Activated CD8-positive, alpha-beta memory T cell treated with anti-CD3 and anti-CD28 coated beads, Interleukin-2, amount 50 U/mL, for 24 hours (primary cell): ENCODE measurements at regions not wholly inside any gene's neighbourhood (a gene's known extent, or its start where the extent isn't known, plus 50 kb on each side); places are given as distances from the start of the nearest gene placed in this dataset.

Source experiments
- DNase-seq: peaks from one replicate; pipeline ENCODE4 v3.0.0-alpha.2; 2020; ENCODE audit errors: extremely low read depth

DNA sequence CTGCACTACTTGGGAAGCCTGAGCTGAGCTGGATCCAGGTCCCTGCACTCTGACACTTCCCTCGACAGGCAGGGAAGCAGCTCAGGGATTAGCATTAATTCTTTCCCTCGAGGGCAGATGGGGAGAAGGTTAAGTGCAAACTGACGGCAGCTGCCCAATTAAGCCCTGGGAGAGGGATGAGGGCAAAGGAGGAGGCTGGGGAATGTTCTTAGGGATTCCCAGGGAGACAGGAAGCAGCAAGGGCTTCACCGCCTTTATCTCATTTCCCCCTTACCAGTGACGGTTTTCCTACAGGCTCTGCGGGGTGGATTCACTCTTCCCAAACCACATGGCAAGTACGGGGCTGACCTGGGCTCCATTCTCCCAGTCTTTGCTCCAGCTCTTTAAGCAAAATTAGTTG lies 519.0 kb upstream of the PROK2 start:
- DNase-seq, result no peak

DNA sequence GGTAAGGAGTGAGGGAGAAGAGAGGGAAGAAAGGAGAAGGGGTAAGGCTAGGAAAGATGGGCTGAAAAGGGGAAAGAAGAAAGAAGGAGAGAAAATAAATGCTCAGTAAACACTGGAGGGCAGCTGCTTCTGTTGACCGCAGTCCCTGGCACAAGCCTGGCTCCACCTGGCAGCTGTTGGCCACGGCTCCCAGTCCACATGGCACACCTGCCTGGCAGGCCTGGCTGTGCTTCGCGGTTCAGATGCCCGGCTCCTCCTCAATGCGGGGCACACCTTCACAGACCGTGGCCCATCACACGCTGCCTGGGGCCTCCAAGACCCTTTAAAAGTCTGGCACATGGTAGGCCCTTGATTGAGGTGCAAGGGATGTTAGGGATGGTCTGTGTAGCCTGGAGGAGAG lies 516.8 kb upstream of the PROK2 start:
- DNase-seq, result no peak

DNA sequence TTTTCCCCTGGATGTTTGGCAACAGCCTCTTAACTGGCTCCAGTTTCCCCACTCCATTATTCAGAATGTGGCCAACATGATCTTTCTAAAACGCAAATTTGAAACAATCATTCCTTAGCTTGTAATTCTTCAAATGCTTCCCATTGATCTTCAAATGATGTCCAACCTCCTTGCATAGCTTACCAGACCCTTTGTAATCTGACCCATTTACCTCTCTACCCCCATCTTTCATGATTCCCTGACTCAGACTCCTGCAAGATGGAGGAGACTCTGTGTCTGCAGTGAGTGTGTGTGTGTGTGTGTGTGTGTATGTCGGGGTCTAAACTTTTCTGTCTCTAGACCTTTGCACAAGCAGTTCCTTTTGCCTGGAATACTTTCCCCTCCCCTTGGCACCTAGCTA lies 515.7 kb upstream of the PROK2 start:
- no peak for DNase-seq

DNA sequence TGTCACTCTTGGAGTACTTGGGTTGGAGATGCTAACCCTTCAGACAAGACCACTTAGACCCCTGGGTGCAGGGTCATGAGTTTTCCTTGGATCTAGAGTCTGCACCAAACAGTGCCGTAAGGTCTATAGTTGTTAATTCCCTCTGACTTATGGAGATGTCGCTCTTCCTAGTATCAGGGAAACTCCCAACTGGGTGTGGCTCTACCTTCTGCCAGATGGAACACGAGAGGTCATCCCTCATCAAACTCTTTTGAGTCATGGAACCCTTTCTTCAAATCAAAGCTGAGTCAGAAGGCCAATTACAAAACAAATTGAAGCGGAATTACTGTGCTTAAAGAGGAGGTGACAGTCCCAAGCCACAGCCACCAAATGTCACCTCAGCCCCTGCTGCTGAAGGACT lies 514.9 kb upstream of the PROK2 start:
- no peak for DNase-seq

DNA sequence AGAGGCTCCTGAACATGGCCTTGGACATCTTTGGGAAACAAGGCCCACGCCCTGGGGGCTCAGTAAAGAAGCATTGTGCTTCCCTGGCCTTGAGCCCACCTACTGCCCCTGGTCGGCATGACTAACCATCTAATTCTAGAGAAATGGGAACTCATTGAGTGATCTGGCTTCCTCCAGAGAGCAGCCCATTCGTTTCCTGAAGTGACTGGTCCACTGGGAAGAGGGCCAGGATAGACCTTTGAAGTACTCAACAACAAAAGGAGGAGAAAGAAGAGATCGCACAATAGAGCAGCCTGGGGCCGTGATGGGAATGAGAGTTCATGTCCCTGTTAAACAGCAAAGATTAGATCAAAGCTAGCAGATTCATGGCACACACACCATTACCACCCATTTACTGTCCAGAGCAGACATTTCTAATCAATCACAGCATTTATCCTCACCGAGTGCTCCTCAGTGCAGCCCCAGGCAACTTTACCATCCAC lies 514.4 kb upstream of the PROK2 start:
- no peak for DNase-seq

DNA sequence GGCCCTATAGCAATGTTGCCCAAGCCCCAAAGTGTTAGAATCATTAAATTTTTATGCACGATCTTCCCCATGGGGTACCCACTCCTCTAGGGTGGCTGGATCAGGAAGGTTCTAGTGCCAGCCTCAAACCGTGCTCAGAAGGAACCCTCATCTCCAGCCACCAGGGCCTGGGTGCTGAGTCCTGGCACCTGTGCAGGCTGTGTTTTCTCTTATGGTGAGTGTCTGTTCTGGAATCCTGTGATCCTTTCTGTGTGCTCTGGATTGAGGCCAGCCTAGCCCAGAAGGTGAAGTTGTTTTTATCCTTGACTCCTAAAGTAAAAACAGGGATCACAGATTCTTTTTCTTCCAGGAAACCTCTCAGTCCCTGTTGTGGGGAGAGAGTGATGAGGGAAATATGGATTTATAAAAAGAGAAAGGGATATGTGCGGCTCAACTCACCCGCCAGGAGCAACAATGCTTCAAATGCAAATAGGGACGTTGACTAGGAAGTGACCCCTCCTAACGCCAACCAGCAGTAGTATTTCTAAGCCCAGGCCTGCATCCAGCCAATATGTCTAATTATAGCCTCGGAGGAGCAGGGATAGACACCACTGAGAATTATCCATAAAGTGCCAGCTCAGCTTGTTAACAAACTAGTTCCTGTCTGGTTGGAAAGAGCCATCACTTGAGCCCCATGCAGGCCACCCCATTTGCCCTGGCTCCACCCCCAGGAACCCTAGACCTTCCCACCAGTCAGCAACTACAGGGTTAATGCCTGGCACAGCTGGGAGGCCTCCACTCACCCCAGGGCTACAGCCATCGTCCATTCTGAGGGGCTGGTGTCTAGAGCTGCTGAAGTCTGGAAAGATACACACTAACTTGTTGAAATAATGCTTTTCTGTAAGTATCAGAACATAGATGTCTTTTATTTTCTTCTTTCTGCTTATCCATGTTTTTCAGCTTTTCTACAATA lies 513.5 kb upstream of the PROK2 start:
- DNase-seq, result no peak

DNA sequence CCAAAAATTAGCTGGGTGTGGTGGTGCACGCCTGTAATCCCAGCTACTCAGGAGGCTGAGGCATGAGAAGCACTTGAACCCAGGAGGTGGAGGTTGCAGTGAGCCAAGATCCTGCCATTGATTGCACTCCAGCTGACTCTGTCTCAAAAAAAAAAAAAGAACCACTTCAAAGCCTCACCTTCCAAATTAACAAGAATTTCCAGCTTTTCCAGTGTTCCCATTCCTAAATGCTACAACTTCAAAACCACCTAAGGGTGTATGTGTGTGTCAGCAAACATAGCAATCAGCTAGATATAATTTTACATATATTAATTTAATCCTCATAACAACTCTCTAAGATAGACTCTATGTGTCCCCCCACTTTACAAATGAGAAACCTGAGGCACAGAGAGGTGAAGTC lies 512.5 kb upstream of the PROK2 start:
- DNase-seq, result no peak

DNA sequence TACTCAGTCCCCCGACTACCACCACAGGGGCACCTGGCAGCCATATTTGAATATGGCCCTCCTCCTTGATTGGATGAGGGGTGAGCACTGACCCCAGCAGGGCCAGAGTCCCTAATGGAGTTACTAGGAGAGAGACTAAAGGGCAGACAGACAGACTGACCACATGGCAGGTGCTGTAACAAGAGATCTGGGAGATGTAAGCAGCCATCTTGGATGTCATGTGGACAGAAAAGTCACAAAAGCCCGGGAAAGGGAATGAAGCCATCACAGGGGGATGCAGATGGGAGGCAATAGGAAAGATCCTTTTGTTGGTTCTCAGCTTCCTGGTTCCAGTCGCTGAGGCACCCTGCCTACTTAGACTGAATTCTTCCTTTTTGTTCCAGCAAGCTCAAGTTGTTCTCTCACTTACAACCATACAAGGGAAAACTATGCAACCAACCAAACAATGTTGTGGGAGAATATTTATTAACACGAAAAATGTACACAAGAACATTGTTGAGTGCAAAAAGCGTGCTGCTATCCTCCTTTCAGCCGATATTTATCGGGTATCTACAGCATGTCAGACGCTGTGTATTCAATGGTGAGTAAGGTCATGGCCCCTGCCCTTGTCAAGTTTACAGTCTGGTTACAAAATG lies 511.6 kb upstream of the PROK2 start:
- no peak for DNase-seq

DNA sequence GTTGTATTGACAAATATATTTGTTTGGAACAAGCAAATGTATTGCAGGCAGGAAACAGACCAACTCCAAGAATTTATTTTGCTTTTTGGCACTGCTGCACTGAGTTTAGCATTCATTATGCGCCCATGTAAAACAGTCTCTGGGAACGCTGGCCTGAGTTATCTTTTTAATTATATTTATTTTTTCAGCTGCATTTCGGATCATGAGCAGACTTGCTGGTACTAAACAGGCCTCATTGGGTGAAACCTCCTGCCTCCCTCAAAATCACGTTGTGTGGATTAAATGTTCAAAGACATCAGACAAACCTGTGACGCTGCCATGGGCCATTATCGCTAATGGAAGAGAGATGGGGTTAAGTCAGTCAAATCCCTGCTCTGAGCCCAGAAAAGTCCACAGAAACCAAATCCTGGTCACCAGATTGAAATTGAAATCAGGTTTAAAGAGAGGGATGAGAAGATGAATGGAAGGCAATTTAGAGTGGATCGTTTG lies 511.1 kb upstream of the PROK2 start:
- no peak for DNase-seq

DNA sequence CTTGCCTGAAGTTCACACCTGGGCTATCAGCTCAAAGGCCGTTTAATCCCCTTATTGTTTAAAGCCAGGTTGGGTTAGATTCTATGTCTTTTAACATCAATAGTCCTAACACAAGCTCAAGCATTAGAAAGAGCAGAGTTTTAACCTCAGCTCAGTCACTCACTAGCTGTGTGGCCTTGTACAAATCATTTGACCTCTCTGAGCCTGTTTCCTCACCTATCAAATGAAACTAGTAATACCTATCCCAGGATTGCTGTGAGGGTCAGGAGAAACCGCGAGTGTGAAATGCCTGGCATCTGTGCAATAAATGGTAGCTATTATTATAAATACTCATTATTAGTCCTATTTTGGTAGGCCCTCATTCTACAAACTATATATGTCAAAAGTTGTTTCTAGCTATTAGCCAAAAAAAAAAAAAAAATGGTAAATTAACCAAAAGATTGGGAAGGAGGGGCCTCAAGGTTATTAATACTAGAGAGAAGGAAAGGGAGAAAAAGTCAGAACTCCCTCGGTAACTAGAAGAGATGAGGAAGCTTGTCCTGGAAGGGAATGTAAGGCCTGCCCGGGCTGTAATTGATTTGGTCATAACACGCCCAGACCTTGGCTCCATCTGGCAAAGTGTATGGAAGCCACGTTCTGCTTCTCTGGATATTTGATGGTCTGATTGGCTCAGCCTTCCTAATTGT lies 510.5 kb upstream of the PROK2 start:
- DNase-seq, result no peak

DNA sequence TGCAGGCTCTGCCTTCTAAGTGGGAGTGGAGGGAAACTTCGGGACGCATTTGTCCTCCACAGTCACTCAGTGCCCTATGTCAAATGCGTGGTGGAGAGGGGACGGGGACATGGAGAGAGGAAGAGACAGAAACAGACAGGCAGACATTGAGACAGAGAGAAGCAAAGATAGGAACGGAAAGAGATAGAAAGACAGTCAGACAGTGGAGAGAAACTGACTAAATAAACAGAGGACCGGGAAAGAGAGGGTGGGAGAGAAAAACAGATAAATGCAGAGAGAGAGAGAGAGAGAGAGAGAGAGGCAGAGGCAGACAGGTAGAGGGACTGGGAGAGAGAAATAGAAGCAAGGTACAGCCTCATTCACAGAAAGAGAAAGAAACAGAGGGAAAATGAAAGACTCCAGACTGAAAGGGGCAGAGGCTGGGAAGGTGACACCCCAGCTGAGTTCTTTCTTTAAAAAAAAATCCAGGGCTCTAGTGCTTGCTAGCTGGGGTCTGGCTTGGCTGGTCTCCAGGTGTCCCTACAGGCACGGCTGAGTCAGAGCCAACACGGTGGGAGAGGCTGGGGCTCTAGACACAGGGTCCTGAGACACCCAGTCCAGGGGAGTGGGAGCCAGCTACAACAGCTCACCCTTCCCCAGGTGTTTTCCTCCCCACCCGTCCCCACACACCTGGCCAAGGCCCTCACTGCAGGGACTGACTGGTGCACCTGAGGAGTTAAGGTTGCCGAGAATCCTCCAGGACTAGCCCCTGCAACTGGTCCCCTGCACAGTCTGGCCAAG lies 506.1 kb upstream of the PROK2 start:
- DNase-seq, result no peak

DNA sequence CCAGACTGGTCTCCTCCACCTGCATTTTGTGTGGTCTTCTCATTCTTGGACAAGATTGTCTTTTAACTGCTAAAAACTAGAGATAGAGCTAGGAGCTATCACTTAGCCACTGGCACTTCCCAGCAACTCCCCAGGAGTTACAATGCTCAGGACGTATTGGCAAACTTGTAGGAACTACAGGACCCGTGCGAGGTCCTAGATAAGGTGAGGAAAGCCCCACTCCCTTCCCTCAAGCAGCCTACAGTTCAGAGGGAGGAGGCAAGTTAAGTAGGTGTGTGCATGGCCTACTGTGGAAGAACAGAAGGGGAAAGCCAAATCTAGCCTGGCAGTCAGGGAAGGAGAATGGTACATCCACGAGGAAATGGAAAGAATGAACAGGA lies 504.7 kb upstream of the PROK2 start:
- DNase-seq, result no peak

DNA sequence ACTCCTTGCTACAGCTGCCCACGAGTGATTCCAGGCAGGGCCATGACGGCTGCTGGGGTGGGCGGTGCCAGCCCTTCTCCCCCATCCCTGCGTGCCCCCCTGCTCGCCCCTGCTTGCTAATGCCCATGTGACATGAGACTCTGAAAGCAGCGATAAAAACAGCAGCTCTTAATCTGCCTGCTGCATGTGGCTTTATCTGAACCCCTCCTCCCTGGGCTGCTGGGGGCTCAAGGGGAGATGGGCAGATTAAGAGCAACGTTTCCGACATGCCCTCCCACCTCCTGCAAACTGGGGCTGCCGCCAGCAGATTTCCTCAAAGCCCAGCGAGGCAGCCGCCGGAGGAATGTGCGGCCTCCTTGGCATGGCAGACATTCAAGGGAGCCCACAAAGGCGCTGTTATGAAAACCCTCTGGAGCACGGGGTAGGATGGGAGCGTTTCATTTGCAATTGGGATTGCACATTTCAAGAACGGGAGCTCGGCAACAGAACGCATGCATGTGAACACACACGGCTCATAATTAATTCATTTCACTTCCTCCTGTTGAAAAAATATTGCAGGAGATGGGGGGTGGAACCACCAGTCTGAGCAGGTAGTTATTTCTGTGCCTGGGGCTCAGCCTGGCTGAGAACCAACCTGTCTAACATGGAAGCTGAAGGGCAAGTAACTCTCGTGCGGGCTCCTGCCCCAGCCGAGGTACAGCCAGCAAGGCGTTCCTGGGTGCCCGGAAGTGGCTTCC lies 504.2 kb upstream of the PROK2 start:
- DNase-seq, result no peak

DNA sequence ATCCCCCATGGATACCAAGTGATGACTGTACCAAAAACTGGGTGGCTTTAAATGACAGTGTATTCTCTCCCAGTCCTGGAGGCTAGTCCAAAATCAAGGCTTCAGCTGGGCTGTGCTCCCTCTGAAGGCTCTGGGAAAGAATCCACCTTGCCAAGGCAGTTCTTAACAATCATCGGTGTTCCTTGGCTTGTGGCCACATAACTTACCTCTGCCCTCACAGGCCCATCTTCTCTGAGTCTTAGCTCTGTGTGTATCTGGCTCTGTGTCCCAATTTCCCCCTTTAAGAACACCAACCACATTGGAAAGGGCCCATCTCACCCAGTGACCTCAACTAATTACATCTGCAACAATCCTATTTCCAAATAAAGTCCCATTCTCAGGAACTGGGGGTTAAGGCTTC lies 503.0 kb upstream of the PROK2 start:
- DNase-seq, result no peak

DNA sequence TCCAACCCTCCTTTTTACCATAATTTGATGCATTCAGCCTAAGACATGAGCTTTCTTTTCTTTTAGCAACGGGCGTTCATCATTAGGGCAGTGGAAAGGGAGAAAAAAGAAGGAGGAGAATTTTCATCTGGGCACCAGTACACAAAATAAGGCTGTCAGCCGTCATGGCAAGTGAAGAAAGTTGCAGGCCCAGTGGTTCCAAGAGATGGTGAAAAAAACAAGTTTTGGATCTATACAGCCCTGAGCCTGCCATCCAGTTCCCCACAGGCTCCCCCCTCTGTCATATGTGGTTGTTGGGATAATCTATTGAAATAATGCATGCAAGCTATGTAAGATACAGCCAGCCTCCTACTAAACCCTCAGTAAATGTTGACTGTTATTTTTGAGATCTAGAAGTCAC lies 500.6 kb upstream of the PROK2 start:
- no peak for DNase-seq

DNA sequence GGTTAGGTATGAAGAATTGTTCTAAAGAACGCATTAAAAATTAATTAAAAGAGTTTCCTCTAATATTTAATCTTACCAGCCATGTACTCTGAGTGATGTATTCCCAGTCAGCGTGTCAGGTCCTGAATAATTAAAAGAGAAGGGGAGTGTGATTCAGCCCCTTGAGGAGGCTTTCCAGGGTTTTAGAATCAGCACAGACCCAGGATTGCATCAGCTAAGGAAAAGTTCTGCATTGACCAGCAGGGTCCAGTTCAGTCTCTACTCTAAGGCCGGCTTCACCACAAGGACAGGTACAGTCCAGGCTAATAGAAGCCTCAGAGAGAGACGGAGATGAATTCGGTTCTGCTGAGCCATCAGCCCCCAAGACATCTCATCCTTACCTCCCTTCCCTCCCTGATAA lies 499.5 kb upstream of the PROK2 start:
- no peak for DNase-seq

DNA sequence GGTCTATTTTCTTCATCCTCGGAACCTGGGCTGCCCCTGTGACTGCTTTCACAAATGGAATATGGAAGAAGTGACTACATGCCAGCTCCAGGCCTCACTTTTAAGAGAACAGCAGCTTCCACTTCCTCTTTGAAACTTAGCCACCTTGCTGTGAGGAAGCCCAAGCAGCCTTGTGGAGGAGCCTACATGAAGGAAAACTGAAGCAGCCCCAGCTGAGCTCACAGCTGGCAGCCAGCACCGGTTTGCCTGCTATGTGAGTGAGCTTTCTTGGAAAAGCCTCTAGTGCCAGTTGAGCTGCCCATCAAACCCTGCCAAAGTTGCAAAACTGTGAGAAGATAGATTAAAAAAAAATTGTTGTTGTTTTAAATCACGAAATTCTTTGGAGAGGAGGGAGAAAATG lies 498.0 kb upstream of the PROK2 start:
- DNase-seq, result no peak

DNA sequence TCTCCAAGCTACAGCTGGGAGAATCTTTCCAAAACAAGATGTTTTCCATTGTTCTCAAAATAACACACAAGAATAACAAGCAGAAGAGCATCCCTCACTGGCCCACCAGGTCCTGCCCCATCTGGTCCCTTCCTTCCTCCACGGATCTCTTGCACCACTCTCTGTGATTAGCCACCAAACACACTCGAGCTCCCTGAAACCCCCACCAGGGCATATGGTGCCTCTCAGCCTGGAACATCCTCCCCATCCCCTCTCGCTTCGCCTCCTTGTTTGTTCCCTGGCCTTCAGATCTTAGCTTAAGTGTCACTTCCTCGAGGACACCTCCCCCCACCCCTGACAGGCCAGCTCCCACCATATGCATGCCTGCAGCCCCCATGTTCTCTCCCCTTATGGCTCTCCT lies 496.6 kb upstream of the PROK2 start:
- DNase-seq, result no peak

DNA sequence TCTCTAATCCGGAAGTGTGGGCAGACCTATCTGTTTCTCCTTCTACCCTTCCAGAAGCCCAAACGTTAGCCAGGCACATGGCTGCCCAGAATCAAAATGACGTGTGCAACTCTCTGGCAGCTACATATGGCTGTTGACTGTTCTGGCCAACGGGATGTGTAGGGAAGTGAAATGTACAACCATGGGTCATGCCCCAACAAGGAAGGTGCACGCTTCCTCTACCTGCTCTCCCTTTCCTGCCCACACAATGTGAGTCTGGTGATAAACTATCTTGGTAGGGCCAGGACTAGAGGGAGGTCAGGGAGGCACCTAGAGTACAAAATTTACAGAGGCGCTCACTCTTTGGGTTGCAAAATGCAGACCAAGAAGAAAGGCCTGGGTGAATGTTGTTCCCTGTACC lies 495.9 kb upstream of the PROK2 start:
- DNase-seq, result no peak

DNA sequence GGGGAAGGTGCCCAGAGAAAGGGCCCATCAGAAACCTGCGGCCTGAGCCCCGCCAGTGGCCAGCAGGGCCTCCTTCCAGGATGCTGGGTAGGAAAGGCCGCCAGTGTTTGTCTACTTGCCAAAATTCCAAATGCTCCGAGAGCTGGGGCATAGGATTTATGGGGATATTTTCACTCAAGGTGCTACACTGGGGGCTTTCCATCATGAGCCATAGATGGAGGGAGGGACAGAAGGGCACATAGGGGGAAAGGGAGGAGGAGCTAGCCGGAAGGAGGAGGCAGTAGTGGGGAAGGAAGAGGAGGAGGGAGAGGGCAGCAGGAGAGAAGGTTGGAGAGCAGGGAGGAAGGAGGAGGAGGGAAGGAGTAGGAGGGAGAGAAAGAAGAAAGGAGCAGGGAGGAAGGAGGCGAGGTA lies 494.7 kb upstream of the PROK2 start:
- DNase-seq, result no peak

DNA sequence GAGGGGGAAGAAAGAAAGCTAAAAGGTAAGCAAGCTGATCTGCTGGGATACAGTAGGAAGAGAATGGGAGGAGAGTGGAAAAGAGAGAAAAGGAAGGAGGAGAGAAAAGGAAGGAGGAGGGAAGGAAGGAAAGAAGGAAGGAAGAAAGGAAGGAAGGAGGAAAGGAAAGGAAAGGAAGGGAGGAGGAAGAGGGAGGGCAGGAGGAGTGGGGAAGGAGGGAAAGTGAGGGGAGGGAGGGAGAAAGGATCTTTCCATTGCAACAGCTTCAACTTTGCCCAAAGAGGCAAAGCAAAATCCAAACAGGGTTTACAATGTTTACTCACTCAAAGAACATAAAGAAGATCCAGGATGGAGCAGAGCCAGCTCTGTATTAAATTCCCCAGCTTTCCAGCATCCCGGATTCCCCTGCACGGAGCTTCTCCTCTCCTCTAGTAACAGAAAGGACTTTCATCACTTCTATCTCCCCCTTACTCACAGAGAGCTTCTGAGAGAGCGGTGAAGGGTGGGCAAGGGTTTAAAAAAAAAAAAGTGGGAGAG lies 494.2 kb upstream of the PROK2 start:
- DNase-seq, result no peak
